ENCODE measurements at regions not wholly inside any gene's neighbourhood (a gene's known extent, or its start where the extent isn't known, plus 50 kb on each side); places are given as distances from the start of the nearest gene placed in this dataset.
"Not testable (repeated sequence)": the region's sequence is repeated elsewhere in the genome, so short reads cannot be mapped to it uniquely, and the experiment has no call there.

GRCh38 chr20:26207237-26207966 is 510.7 kb upstream of the ZNF337 start:
- peaks cover 2% of the 10 kb centered on the region for H3K36me3 Mint-ChIP-seq (ENCODE audit: low read depth)
- peak overlapping the region; percentile 68 for H3K4me3 Mint-ChIP-seq
- DNase-seq (ENCODE audit: low spot score) = no peak
- H3K27me3 Mint-ChIP-seq (ENCODE audit: low read depth) = peaks cover 26% of the 10 kb centered on the region
- H3K9me3 Mint-ChIP-seq = peaks cover 3% of the 10 kb centered on the region
- peaks cover 2% of the 10 kb centered on the region for H3K4me1 Mint-ChIP-seq (ENCODE audit: low read depth)
- peak overlapping the region; percentile 36 for H3K27ac Mint-ChIP-seq

- DNase-seq (ENCODE audit: low spot score) = no peak
- Mint-ChIP-seq H3K27ac (no peak overlapping the region), H3K4me1 (ENCODE audit: low read depth) (peaks cover 2% of the 10 kb centered on the region), H3K9me3 (peaks cover 12% of the 10 kb centered on the region), H3K27me3 (ENCODE audit: low read depth) (peaks cover 23% of the 10 kb centered on the region), H3K36me3 (ENCODE audit: low read depth) (peaks cover 2% of the 10 kb centered on the region), H3K4me3 (no peak overlapping the region)
Observed at GRCh38 chr20:26205350-26205749, 508.7 kb upstream of the ZNF337 start.

GRCh38 chr20:26201026-26201425 is 504.4 kb upstream of the ZNF337 start:
- not testable (repeated sequence) for H3K27ac Mint-ChIP-seq; H3K27me3 Mint-ChIP-seq (ENCODE audit: low read depth); DNase-seq (ENCODE audit: low spot score); H3K4me3 Mint-ChIP-seq; H3K36me3 Mint-ChIP-seq (ENCODE audit: low read depth); H3K4me1 Mint-ChIP-seq (ENCODE audit: low read depth)
- peaks cover 13% of the 10 kb centered on the region for H3K9me3 Mint-ChIP-seq

- not testable (repeated sequence) for DNase-seq (ENCODE audit: low spot score); H3K4me3 Mint-ChIP-seq; H3K27me3 Mint-ChIP-seq (ENCODE audit: low read depth); H3K36me3 Mint-ChIP-seq (ENCODE audit: low read depth); H3K4me1 Mint-ChIP-seq (ENCODE audit: low read depth); H3K27ac Mint-ChIP-seq; H3K9me3 Mint-ChIP-seq
Observed at GRCh38 chr20:26187329-26187728, 490.7 kb upstream of the ZNF337 start.

- not testable (repeated sequence) for H3K36me3 Mint-ChIP-seq (ENCODE audit: low read depth); H3K27ac Mint-ChIP-seq; H3K9me3 Mint-ChIP-seq; H3K27me3 Mint-ChIP-seq (ENCODE audit: low read depth); DNase-seq (ENCODE audit: low spot score); H3K4me3 Mint-ChIP-seq; H3K4me1 Mint-ChIP-seq (ENCODE audit: low read depth)
Observed at GRCh38 chr20:26183720-26184119, 487.1 kb upstream of the ZNF337 start.

DNA sequence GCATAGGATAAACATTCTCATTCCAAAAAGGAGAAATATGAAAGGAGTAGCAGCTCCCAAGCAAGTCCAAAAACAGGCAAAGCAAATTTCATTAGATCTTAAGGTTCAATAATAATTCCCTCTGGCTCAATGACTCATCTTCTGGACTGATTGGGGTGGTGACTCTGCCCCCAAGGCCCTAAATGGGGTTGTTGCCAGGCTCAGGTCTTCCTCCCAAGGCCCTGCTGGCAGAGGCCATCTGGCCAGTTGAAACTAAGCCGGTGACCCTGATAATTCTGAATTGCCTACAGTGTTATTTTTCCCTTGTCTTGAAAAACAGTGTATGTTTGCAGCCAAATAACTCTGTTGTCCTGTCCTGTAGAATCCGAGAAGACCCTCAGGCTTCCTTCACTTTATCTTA is 484.7 kb upstream of the ZNF337 start:
- DNase-seq (ENCODE audit: low spot score); H3K27ac Mint-ChIP-seq; H3K36me3 Mint-ChIP-seq (ENCODE audit: low read depth); H3K4me1 Mint-ChIP-seq (ENCODE audit: low read depth); H3K9me3 Mint-ChIP-seq; H3K27me3 Mint-ChIP-seq (ENCODE audit: low read depth); H3K4me3 Mint-ChIP-seq: not testable (repeated sequence)

GRCh38 chr20:26171875-26172274 is 475.2 kb upstream of the ZNF337 start:
- H3K36me3 Mint-ChIP-seq (ENCODE audit: low read depth); H3K27me3 Mint-ChIP-seq (ENCODE audit: low read depth); DNase-seq (ENCODE audit: low spot score); H3K27ac Mint-ChIP-seq; H3K4me3 Mint-ChIP-seq; H3K4me1 Mint-ChIP-seq (ENCODE audit: low read depth); H3K9me3 Mint-ChIP-seq: not testable (repeated sequence)

DNA sequence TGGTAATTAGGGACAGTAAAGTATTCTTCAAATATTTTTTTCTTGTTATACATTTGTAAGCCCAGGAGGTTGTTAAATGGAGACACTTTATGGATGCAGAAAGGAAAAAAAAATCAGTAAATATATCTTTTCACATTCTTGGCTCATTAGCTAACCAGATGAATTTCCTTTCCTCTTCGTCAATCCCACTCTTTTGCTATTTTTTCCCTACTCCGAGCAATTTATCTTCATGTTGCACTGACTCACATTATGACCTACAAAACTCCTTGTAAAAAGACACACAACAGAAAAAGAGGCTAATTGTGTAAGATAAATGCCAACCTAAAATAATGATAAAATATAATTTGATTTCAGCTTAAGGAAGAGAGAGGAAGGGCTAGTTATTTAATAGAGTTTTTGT is 472.9 kb upstream of the ZNF337 start:
- no peak for DNase-seq (ENCODE audit: low spot score)
- no peaks in the 10 kb centered on the region for H3K4me1 Mint-ChIP-seq (ENCODE audit: low read depth)
- no peaks in the 10 kb centered on the region for H3K27me3 Mint-ChIP-seq (ENCODE audit: low read depth)
- no peak overlapping the region for H3K27ac Mint-ChIP-seq
- H3K36me3 Mint-ChIP-seq (ENCODE audit: low read depth) = no peaks in the 10 kb centered on the region
- no peaks in the 10 kb centered on the region for H3K9me3 Mint-ChIP-seq
- no peak overlapping the region for H3K4me3 Mint-ChIP-seq

DNA sequence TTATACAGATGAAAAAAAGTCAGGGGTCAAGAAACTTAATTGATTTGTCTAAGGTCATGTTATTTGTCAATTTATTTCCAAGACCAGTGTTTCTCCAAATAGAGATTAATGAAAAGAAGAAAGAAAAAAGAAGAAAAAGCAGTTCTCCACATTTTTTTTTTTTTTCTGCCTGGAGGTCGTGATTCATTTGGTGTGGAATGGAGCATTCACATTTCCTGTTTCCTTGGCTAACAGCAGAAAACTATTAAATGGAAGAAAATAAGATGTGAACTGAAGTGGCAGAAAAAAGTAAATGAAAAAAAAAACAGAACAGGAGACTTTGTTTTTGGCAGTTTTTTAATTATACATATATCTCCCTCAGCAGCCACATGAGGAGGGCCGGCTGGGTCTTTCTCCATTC is 470.8 kb upstream of the ZNF337 start:
- Mint-ChIP-seq H3K27ac (no peak overlapping the region), H3K36me3 (ENCODE audit: low read depth) (no peaks in the 10 kb centered on the region), H3K9me3 (no peaks in the 10 kb centered on the region), H3K4me1 (ENCODE audit: low read depth) (no peaks in the 10 kb centered on the region), H3K4me3 (no peak overlapping the region), H3K27me3 (ENCODE audit: low read depth) (no peaks in the 10 kb centered on the region)
- no peak for DNase-seq (ENCODE audit: low spot score)

- Mint-ChIP-seq H3K27ac (no peak overlapping the region), H3K9me3 (no peaks in the 10 kb centered on the region), H3K4me3 (no peak overlapping the region), H3K4me1 (ENCODE audit: low read depth) (no peaks in the 10 kb centered on the region), H3K36me3 (ENCODE audit: low read depth) (no peaks in the 10 kb centered on the region), H3K27me3 (ENCODE audit: low read depth) (no peaks in the 10 kb centered on the region)
- no peak for DNase-seq (ENCODE audit: low spot score)
Observed at GRCh38 chr20:26163890-26164289, 467.2 kb upstream of the ZNF337 start.

DNA sequence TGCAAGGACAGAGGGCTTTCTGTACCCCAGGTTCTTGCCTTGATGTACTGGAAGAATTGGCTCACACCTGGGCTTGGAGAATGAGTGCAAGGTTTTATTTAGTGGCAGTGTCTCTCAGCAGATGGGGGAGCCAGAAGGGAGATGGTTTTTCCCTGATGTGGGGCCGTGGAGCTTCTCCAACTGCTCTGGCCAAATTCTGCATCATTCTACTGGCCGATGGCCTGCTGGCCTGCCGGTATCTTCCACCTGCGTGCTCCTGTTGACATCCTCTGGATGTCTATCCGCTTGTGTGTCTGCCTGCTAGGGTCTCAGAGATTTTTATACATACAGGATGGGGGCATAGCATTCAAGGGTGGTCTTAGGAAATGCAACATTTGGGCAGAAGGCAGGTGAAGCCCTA is 466.5 kb upstream of the ZNF337 start:
- DNase-seq (ENCODE audit: low spot score); H3K27ac Mint-ChIP-seq; H3K4me1 Mint-ChIP-seq (ENCODE audit: low read depth); H3K9me3 Mint-ChIP-seq; H3K36me3 Mint-ChIP-seq (ENCODE audit: low read depth); H3K27me3 Mint-ChIP-seq (ENCODE audit: low read depth); H3K4me3 Mint-ChIP-seq: not testable (repeated sequence)

DNA sequence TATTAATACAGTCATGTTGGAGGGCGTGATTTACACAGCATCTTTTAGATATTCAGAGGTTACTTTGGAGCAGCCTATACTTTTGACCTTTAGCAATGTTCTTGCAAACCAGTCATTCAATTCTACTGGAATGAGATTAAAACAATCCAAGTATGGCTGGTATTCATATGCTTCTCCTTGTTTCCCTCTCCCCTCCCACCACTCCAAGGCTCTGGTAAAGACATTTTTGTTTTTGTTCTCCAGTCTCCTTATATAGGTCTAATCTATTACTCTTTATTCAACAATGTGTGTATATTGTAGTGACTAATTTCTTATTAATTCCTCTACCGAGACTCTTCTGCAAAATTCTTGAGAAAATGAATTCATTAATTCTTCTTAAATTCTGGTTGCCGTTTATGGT is 465.1 kb upstream of the ZNF337 start:
- not testable (repeated sequence) for H3K36me3 Mint-ChIP-seq (ENCODE audit: low read depth); H3K27ac Mint-ChIP-seq; H3K4me1 Mint-ChIP-seq (ENCODE audit: low read depth); H3K4me3 Mint-ChIP-seq; H3K27me3 Mint-ChIP-seq (ENCODE audit: low read depth); DNase-seq (ENCODE audit: low spot score); H3K9me3 Mint-ChIP-seq

DNA sequence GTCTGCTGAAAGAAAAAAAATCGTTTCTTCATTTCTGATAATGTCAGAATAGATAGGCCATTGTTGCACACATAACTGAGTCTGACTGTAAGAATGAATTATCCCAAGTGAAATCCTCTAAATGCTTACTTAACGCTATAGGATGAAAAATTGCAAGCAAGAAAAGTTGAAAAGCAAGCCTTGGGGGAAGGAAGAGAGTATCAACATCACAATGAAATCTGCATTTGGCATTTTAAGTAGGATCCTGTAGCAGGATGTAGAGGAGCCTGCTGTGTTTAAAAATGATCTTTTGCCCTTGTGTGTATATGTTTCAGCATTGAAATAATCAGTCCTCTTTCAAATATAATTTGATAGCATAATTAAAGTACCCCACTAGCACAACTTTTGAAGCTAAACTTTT is 464.3 kb upstream of the ZNF337 start:
- H3K36me3 Mint-ChIP-seq (ENCODE audit: low read depth); H3K27me3 Mint-ChIP-seq (ENCODE audit: low read depth); DNase-seq (ENCODE audit: low spot score); H3K27ac Mint-ChIP-seq; H3K4me1 Mint-ChIP-seq (ENCODE audit: low read depth); H3K9me3 Mint-ChIP-seq; H3K4me3 Mint-ChIP-seq: not testable (repeated sequence)

GRCh38 chr20:26154224-26154623 is 457.6 kb upstream of the ZNF337 start:
- H3K27me3 Mint-ChIP-seq (ENCODE audit: low read depth) = no peaks in the 10 kb centered on the region
- no peak overlapping the region for H3K27ac Mint-ChIP-seq
- no peak for DNase-seq (ENCODE audit: low spot score)
- no peaks in the 10 kb centered on the region for H3K36me3 Mint-ChIP-seq (ENCODE audit: low read depth)
- H3K4me3 Mint-ChIP-seq = no peak overlapping the region
- no peaks in the 10 kb centered on the region for H3K9me3 Mint-ChIP-seq
- H3K4me1 Mint-ChIP-seq (ENCODE audit: low read depth) = no peaks in the 10 kb centered on the region

- DNase-seq (ENCODE audit: low spot score) = no peak
- Mint-ChIP-seq H3K27ac (no peak overlapping the region), H3K4me3 (no peak overlapping the region)
Observed at GRCh38 chr20:26135325-26136110, 438.9 kb upstream of the ZNF337 start.

More at GRCh38 chr20:26135325-26136110, 438.9 kb upstream of the ZNF337 start:
- Mint-ChIP-seq H3K4me1 (ENCODE audit: low read depth) (no peaks in the 10 kb centered on the region), H3K9me3 (no peaks in the 10 kb centered on the region), H3K27me3 (ENCODE audit: low read depth) (no peaks in the 10 kb centered on the region), H3K36me3 (ENCODE audit: low read depth) (no peaks in the 10 kb centered on the region)
